GM18508 (cell line): ENCODE measurements at regions not wholly inside any gene's neighbourhood (a gene's known extent, or its start where the extent isn't known, plus 50 kb on each side); places are given as distances from the start of the nearest gene placed in this dataset.
"Not testable (repeated sequence)": the region's sequence is repeated elsewhere in the genome, so short reads cannot be mapped to it uniquely, and the experiment has no call there.

Source experiments
- ATAC-seq: cut with Tn5 transposase; IDR thresholded peaks from one replicate; pipeline ENCODE4 v1.9.1; 2021; ENCODE audit warnings: moderate number of reproducible peaks; ENCODE audit not compliant: insufficient read depth, unreplicated experiment

DNA sequence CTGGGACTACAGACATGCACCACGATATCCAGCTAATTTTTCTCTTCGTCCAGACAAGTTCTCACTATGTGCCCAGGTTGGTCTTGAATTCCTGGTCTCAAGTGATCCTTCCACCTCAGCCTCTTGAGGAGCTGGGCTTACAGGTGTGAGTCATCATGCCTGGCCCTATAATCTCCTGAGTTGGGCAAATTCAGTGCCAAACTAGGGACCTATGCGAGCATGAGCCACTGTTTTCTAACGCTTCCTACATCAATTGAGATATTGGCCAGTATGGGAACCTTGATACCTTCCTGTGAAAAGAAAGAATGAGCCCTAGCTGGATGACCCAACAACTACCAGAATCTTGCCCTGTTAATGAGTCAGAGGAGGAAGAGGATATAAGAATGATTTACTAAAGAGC lies 585.2 kb downstream of the C12orf50 start:
- no peak for ATAC-seq

DNA sequence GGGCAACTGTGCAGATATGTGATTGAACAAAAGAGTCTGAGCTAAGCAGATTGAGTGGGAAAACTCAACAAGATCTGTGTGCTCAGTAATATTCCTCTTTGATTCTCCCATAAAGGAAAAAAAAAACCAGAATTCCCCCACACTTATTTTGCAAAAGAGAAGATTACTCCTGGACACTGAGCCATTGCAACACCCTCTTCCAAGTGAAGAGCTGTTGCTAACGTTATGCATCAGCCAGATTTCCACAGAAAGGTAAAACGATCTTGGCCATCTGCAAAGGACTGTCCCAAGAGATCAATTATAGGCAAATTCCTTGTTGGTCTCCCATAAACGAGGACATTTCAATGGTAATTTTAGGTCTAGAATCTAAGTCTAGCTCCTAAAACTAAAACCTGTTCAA lies 587.7 kb downstream of the C12orf50 start:
- no peak for ATAC-seq

DNA sequence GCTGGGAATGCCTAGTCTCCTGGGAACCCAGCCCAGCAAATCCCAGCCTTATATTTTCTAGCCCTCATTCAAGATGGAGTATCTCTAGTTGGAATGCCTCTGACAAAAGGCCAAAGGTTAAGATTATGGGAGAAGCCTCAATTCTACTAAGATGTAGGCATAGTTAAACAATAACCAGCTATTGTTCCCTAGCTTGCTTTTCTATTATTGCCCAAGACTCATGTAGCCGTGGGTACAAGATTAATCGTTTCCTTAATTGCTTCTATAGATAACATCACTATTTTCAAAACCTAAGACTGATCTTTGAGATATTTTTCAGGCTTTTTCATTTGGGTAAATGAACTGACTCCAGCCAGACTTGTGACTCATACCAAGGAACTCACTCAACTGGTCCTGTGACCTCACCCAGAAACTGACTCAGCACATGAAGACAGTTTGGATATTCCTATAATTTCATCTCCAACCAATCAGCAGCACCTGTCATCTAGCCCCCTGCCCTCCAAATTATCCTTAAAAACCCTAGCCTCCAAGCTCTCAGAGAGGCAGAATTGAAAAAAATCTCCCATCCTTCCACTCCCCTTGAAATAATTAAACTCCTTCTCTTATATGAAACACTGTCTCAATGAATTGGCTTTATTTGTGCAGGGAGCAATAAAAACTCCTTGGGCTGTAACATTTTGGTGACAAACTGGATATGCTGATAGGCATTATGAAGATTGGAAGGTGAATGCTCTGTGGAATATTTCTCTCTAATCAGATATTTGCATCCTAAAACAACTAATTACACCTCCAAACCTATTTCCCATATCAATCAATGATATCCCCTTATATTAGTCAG lies 589.0 kb downstream of the C12orf50 start:
- no peak for ATAC-seq

DNA sequence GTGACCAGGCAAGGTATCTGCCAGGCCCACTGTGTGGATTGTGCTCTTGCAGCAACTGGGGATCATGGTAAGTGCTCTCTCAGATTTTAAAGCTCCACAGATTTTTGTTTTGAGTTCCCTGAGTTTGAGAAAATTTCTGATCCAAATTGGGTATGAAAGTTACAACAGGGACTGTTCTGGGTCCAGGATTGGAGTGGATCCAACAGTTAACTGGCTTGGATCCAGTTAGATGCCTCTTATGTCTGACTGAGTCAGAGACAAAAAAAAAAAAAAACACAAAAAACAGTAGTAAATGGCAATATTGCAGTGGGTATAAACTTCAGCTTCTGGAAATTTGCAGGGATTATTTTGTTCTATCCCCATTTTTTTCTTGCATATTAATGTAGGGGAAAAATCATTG lies 598.8 kb downstream of the C12orf50 start:
- no peak for ATAC-seq

DNA sequence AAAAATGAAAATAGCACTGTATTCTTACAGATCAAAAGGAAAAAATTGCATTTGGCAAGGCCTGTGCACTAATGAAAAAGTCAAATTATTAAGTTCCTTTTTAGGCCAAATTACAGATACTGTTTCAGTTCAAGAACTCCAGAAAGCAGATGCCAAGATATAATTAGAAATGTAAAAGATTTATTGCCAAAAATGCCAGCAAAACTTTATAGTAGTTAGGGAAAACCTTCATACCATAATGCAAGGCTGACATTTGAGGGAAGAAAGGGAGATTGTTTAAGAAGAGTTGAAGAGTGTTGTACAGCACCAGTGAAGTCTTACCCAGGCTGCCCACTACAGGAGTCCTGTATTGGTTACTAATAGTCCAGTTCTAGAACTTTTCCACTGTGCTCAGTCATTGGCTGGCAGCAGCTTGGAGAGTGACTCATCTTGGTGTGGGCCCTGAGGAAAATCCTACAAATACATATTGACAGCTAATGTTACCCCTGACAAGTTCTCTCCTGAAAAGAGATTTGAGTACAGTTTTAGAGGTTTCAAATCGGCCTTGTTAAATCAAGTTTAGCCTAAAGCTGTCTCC lies 600.4 kb downstream of the C12orf50 start:
- no peak for ATAC-seq

DNA sequence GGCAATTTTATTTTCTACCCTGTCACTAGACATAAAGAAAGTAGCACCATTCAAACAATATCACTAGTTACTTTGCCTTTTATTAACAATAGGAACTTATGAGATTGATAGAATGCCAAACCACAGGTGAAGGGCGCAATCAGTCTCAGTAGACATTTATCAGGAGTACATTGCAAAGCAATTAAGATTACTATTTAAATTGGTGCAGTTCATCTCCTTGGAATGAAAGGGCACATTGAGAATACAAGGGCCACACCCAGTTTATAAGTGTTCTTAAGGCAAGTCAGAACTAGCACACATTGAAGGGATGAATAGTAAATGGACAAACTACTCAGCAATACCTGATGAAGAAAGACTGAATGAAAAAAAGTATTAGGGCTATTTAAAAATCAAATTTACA lies 601.4 kb downstream of the C12orf50 start:
- no peak for ATAC-seq

DNA sequence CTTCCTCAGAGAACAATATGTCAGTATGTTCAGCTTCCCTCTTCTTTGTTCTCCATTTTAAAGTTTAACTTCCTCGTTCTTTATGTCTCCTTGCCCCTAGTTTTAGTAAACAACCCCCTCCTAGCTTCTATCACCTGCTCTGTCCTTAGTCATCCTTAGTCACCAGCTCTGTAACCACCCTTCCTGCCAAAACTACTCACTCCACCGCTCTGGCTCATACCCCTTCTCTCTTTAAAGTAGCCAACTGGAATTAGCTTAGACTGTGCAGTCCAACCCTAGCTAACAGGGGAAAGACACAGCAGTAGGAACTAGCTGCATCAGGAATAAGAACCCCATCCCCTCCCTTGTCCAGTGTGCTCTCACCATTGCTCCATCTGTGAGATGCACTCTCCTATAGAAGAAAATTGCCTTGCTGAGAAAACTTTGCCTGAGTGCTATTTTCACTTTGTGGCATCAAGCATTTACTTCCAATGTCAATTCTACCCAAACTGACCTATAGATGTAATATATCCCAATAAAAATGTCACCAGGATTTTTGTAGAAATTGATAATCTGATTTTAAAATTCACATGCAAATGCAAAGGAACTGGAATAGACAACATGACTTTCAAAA lies 603.2 kb downstream of the C12orf50 start:
- ATAC-seq = no peak

DNA sequence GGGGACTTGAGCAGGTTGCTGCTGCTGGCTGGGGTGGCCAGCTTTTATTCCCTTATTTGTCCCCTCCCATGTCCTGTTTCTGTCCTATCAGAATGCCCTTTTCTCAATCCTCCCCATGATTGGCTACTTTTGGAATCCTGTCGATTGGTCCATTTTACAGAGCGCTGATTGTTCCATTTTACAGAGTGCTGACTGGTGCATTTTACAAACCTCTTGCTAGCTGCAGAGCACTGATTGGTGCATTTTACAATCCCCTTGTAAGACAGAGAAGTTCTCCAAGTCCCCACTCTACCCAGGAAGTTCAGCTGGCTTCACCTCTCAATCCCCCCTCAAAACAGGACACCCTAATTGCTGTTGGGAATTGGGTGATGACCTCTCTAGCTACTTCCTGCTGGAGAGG lies 608.0 kb downstream of the C12orf50 start:
- not testable (repeated sequence) for ATAC-seq

DNA sequence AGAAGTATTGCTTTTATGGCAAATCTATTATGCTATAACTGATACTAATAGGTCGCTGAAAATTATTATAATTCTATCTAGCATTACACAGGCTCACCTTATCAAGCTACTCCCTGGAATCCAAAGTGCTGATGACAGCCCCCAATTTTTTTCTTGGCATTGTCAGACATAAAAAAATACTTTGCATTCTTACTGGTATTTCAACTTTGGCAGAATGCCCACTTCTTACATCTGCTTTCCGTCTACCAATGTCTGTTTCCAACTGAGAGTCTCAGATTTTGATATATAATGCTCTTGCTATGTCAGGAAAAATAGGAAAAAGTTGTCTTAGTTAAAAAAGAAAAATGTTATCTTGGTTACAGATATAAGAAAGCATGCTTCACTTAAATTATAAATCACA lies 615.4 kb downstream of the C12orf50 start:
- ATAC-seq = no peak

DNA sequence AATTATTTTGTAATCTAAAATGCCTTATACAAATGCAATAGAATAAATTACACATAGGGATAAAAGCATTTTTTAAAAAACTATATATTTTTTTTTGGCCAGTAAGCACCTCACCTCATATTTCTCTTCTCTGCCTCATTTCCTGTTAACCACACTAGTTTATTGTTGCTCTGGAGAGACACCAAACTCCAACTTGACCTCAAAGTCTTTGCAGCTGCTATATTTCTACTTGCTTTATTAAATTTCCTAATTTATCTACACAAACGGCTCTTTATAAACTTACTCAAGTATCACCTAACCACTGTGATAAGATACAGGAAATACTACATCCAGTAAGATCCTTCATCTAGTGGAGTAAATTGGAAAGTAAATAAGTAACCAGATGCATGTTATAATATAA lies 622.3 kb downstream of the C12orf50 start:
- ATAC-seq = no peak

DNA sequence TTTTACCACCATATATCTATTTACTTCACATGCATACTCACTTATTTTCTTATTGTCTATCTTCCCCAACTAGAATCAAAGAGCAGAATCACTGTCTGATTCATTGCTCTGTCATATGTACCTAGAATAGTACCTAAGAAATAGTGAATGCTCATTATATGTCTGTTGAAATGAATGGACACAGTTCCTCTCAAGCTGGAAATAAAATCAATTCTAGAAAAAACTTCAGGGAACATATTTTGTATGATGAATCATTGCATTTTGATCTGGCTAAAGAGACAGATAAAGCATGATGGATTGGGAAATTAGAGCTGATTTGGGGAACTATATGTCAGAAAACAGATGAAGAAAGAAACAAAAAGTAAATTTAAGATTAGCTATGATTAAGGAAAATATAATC lies 623.3 kb downstream of the C12orf50 start:
- no peak for ATAC-seq

DNA sequence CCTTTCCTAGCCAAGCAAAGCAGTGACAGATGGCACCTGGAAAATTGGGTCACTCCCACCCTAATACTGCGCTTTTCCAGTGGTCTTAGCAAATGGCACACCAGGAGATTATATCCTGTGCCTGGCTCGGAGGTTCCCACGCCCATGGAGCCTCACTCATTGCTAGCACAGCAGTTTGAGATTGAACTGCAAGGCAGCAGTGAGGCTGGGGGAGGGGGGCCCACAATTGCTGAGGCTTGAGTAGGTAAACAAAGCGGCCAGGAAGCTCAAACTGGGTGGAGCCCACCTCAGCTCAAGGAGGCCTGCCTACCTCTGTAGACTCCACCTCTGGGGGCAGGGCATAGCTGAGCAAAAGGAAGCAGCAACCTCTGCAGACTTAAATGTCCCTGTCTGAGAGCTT lies 635.0 kb downstream of the C12orf50 start:
- not testable (repeated sequence) for ATAC-seq

DNA sequence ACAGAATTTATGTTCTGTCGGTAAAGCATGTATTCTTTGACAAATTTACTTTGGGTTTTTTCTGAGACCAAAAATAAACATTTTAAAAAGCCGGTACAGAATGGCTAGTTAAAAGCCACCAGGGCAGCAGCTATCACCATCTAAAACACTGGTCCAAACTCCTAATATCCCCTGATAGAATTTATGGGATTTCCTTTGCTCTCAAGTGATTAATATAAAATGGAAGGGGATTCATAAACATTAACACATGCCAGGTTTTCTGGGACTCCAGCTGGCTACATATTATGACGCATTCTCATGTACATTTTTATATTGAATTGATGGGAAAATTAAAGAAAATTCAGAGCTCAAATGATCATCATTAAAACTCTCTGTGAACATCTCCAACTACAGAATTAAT lies 640.8 kb downstream of the C12orf50 start:
- ATAC-seq = no peak

DNA sequence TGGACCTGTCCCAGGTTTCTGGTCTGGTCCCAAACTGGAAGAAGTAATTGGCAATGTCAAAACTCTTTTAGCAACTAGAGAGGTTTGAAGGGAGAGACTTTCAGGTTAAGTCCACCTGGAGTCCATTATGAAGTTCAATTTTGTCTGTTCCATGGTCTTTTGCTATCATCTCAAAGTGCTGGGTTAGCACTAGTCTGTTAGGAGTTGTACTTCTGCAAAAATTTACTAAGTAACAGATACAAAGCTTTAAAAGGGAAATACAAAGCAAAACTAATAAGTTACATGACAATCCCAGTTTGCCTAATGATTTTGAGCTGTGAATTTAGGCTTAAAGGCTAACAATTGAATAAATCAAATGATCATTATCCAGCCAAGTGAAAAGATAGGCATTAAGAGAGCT lies 643.9 kb downstream of the C12orf50 start:
- ATAC-seq = no peak

DNA sequence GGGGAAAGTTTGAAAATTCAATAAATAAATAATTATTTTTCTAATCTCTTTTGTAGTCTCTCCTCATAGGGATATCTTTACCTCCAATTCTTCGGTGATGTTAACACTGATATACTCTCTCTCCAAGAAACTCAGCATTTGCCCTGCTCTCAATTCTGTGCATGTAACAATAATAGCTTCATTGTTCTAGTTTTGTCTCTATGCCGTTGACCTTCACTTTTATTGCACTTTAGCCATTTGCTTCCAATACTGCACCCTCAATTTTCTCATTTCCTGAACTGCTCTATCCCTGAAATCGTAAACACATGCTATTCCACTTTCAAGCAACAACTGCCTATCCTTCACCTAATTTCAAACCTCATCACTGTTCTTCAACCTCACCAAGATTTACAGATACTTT lies 645.0 kb downstream of the C12orf50 start:
- ATAC-seq = no peak

DNA sequence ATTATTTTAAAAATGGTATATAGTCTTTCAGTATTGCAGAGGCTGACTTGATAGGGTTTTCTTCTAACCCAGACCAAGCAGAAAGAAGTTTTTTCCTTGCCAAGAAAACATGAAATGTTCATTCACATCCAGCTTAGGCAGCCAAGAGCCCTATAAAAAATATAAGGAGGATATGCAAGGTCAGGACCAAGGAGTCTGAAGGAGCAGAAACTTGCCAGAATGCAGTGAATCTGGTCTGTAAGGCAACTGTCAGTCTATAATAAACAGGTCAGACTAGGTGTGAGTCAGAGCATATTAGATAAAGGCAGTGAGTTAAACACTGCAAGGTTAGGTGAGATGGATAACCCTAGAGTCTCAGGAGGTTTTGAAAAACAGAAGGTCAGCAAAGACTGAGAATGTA lies 645.5 kb downstream of the C12orf50 start:
- ATAC-seq = no peak

DNA sequence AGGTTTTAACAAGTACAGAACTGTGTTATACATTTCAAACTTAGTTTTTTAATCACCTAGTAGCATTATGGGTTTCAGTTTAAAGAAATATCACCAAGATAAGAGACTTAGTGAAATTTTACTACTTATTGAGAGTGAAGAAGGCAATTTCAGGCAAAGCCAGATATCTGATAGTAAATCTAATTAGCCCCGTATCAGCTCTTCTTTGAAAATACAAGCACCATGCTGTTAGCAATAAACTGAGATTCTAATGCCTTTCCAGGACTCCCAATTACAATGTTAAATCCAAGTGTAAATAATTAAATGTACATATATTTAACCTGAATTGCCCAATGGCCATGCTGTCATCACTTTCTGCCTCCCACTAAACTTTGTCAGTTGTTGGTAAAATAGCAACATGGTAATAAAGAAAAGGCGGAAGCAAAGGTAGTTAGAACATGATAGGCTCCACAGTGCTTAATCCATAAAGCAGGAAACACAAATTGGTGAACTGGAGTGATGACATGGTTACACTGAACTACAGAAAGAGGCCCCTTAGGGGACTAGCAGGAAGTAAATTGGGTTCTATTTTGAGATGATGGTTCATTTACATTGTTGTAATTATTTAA lies 646.1 kb downstream of the C12orf50 start:
- ATAC-seq = no peak

DNA sequence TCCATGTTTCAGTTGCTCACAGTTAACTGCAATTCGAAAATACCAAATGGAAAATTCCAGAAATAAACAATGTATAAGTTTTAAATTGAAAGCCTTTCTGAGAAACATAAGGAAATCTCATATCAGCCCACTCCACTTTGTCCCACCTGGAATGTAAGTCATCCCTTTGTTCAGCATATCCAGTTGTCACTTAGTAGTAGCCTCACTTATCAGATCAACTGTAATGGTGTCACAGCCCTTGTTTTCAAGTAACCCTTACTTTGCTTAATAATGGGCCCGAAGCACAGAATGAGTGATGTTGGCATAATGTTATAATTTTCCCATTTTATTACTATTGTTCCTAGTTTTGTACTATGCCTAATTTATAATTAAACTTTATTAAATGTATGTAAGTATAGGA lies 646.8 kb downstream of the C12orf50 start:
- ATAC-seq = no peak

DNA sequence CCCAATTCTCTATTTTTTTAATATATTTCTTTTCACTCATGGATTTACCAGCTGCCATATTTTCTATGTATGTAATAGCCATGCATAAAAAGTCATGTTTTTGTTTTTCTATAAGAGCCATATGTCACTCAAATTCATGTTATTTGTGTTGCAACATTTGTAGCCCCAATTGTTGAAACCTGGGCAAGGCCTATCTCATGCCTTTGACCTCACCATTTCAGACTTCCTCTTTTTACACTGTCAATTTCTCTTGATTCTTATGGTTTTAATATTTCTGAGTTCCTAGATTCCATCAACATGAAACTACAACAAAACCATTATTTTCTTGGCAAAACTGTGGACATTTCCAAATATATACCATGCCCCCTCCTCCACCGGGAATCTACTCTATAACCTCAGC lies 647.5 kb downstream of the C12orf50 start:
- ATAC-seq = no peak

DNA sequence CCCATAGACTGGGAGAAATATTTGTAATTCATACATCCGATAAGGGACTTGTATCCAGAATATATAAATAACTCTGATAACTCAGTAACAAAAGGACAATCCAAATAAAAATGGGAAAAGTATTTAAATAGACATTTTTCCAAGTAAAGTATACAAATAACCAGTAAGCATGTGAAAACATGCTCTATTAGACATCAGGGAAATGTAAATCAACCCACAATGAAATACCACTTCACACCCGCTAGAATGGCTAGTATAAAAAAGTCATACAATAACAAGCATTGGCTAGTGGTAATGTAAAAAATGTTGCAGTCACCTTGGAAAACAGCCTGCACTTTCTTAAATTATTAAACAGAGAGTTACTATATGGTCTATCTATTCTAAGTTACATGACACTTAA lies 650.7 kb downstream of the C12orf50 start:
- no peak for ATAC-seq

DNA sequence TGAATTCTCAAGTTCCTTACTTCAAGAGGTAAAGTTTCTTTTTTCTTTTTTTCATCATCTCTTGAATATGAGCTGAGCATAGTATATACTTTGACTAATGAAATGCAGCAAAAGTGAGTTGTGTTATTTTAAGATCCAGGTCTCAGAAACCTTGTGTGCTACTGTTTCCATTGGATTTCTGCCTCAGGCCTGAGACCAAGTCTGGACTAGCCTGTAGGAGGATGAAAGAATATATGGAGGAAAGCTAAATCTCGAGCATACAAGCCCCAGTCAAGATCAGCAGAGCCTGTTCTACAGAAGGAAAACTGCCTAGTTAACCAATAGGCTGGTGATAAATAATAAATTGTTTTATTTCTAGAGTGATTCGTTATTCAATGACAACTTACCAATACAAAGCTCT lies 652.5 kb downstream of the C12orf50 start:
- no peak for ATAC-seq
